ENCODE measurements at regions not wholly inside any gene's neighbourhood (a gene's known extent, or its start where the extent isn't known, plus 50 kb on each side); places are given as distances from the start of the nearest gene placed in this dataset.

GRCh38 chr6:168130168-168130696, 51.2 kb upstream of the FRMD1 start:
- H2AFZ ChIP-seq (replicated peaks; ENCODE audit: low read length, poor library complexity), result no peak overlapping the region
- H3K4me2 ChIP-seq (ENCODE audit: low read depth, low read length), result no peak overlapping the region
- no peak overlapping the region for H3K23ac ChIP-seq (ENCODE audit: low read depth, low read length)
- no peak overlapping the region for H2BK5ac ChIP-seq (ENCODE audit: low read depth, low read length, poor library complexity, severe bottlenecking)
- H2BK20ac ChIP-seq (ENCODE audit: low read depth, low read length), result no peak overlapping the region
- H3K79me1 ChIP-seq (ENCODE audit: low read depth in 1 of 2, low read length in 2 of 2), result no peaks in the 10 kb centered on the region
- H3K27me3 ChIP-seq (ENCODE audit: control insufficient read depth, insufficient read depth, low read length), result peaks cover 8% of the 10 kb centered on the region
- no peak overlapping the region for H4K91ac ChIP-seq (ENCODE audit: insufficient read depth, low read depth, low read length)
- TF ChIP-seq RCOR1 (IDR thresholded peaks at IDR 0.05; ENCODE audit: insufficient replicate concordance, low read length) (no peak), BHLHE40 (IDR thresholded peaks at IDR 0.05; ENCODE audit: low read depth, low read length) (no peak), CEBPB (IDR thresholded peaks at IDR 0.05; ENCODE audit: low read depth, low read length) (no peak), FOS (IDR thresholded peaks at IDR 0.05; ENCODE audit: low read depth, low read length) (no peak), POLR2A (IDR thresholded peaks at IDR 0.05; ENCODE audit: low read depth, low read length) (no peak), SMC3 (IDR thresholded peaks at IDR 0.05; ENCODE audit: low read depth, low read length) (no peak), MAFK (IDR thresholded peaks at IDR 0.05; ENCODE audit: low read depth, low read length) (no peak), USF2 (IDR thresholded peaks at IDR 0.05; ENCODE audit: low read depth, low read length) (no peak), CTCF (conservative IDR thresholded peaks at IDR 0.05; ENCODE audit: low read depth, low read length) (no peak), MAZ (IDR thresholded peaks at IDR 0.05; ENCODE audit: borderline replicate concordance, low read depth, low read length) (no peak), NFE2L2 (IDR thresholded peaks at IDR 0.05; ENCODE audit: low read depth, low read length) (no peak), RFX5 (IDR thresholded peaks at IDR 0.05; ENCODE audit: low read depth, low read length) (no peak), RAD21 (IDR thresholded peaks at IDR 0.05; ENCODE audit: low read length) (no peak), MXI1 (IDR thresholded peaks at IDR 0.05; ENCODE audit: borderline replicate concordance, low read depth, low read length) (no peak), CHD1 (IDR thresholded peaks at IDR 0.05; ENCODE audit: low read depth, low read length) (no peak)
- TF ChIP-seq, protein P1, sequence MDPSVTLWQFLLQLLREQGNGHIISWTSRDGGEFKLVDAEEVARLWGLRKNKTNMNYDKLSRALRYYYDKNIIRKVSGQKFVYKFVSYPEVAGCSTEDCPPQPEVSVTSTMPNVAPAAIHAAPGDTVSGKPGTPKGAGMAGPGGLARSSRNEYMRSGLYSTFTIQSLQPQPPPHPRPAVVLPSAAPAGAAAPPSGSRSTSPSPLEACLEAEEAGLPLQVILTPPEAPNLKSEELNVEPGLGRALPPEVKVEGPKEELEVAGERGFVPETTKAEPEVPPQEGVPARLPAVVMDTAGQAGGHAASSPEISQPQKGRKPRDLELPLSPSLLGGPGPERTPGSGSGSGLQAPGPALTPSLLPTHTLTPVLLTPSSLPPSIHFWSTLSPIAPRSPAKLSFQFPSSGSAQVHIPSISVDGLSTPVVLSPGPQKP (IDR thresholded peaks at IDR 0.05; ENCODE audit: borderline replicate concordance, low read depth, low read length), result no peak
- no peak overlapping the region for H3K14ac ChIP-seq (replicated peaks; ENCODE audit: low read depth, low read length)
- CTCF ChIA-PET, result no interaction called here
- H2AK5ac ChIP-seq (ENCODE audit: low read depth, low read length), result no peak overlapping the region
- no peak overlapping the region for H3K4me3 ChIP-seq (ENCODE audit: insufficient read depth, low read depth, low read length)
- no peak overlapping the region for H2BK120ac ChIP-seq (ENCODE audit: low read depth, low read length)
- no peaks in the 10 kb centered on the region for H4K20me1 ChIP-seq (ENCODE audit: insufficient read depth, low read length)
- no peak overlapping the region for H3K4ac ChIP-seq (ENCODE audit: low read depth, low read length)
- H3K9ac ChIP-seq (ENCODE audit: low read depth, low read length), result no peak overlapping the region
- no peak overlapping the region for H2AK9ac ChIP-seq (replicated peaks; ENCODE audit: low read depth, low read length, poor library complexity)
- no peak overlapping the region for H3K27ac ChIP-seq (ENCODE audit: insufficient read depth, low read length)
- H3K9me1 ChIP-seq (ENCODE audit: insufficient read depth, low read length), result no peaks in the 10 kb centered on the region
- no peak overlapping the region for H4K5ac ChIP-seq (ENCODE audit: low read depth, low read length)
- no peak for DNase-seq
- no TSS peak for BruUV-seq (replicated peaks)
- POLR2A ChIA-PET (ENCODE audit: unreplicated experiment), result no interaction called here
- H3K56ac ChIP-seq (ENCODE audit: extremely low read depth, insufficient read depth, low read length), result no peak overlapping the region
- H4K8ac ChIP-seq (ENCODE audit: low read depth in 2 of 2, low read length in 2 of 2), result no peak overlapping the region
- H3K9me3 ChIP-seq (ENCODE audit: control insufficient read depth, insufficient read depth, low read length), result no peaks in the 10 kb centered on the region
- H3K36me3 ChIP-seq (ENCODE audit: control insufficient read depth, insufficient read depth, low read length), result no peaks in the 10 kb centered on the region
- H3K4me1 ChIP-seq (ENCODE audit: control insufficient read depth, insufficient read depth, low read length), result peaks cover 2% of the 10 kb centered on the region; the same call in 1 of the 2 replicates
- no peak overlapping the region for H2BK15ac ChIP-seq (ENCODE audit: low read depth, low read length)
- no peak for ATAC-seq (ENCODE audit: low read depth)
- dilution Hi-C loops (cut with HindIII; ENCODE audit: low sequenced_read_pairs, unreplicated experiment), result no loop called here
- WGBS, 2 experiments (ENCODE audit: extremely low coverage in 2 of 2, insufficient read length in 1 of 2), result 69% methylated on average over 11 of the region's 18 CpGs; no CpG with 5 or more reads in 1 of the 2 experiments
- in situ Hi-C loops (cut with MboI; ENCODE audit: low sequenced_read_pairs), result no loop called here
- intact Hi-C loops (cut with micrococcal nuclease), result no loop called here
- no peak overlapping the region for H3K18ac ChIP-seq (ENCODE audit: low read depth, low read length)

Data from IMR-90 (cell line).